ELR (cell line): ENCODE measurements at regions not wholly inside any gene's neighbourhood (a gene's known extent, or its start where the extent isn't known, plus 50 kb on each side); places are given as distances from the start of the nearest gene placed in this dataset.

Source experiments
- DNase-seq: peaks from one replicate; pipeline ENCODE4 v3.0.0-alpha.2; 2015; ENCODE audit warnings: low read depth

- DNase-seq, result no peak
Observed at GRCh38 chr21:38741092-38741949, 64.4 kb upstream of the ETS2 start.

GRCh38 chr21:38741950-38742256 is 63.8 kb upstream of the ETS2 start:
- no peak for DNase-seq

- no peak for DNase-seq
Observed at GRCh38 chr21:38742580-38743260, 63.0 kb upstream of the ETS2 start.

DNA sequence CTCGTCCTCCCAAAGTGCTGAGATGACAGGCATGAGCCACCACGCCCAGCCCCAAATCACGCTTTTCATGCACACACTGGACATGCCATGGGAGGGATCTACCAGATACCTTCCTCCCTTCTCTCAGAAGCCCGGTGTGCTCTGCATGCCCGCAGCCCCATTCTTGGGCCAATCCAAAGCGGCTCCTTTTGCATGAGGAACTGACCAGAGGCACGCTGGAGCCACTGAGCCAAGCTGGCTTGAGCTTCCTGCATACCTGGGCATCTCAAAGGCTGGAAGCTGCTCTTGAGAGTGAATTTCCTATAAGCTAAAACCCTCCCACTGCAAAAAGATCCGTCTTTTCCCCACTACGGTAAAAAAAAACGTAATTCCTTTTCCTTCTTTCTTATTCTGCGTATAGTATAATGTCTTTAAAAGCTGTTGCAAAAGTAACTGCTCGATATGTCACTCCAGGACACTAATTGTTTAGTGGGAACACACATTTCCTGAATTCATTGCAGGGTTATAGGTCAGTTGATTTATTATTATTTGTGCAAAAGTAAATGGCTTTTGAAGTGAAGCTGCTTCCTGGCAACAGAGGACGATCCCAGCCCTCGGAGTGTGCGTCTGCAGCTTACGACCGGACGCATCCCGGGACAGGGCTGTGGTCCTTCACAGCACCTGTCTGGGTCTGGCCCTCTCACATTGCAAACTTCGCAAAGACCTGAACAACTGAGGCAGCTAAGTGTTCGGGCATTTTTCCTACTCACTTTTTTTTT is 61.8 kb upstream of the ETS2 start:
- no peak for DNase-seq

DNA sequence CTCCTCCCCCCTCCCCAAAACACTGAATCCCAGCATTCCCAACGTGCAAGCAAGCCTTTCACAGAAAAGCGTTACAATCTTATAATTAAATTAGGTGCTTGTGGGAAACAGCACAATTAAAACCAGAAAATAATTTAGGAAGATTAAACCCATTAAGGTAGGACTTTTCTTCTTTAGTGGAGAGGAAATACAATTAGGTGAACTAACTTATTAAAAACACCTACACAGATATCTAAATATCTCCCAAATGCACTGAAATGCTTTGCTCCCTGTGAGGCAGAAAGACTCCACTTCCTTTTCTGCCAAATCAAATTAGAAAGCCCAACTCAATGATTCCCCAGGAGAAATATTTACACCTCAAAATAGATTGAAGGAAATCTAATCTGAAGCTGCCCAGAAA is 60.9 kb upstream of the ETS2 start:
- no peak for DNase-seq

- no peak for DNase-seq
Observed at GRCh38 chr21:38747810-38748209, 57.9 kb upstream of the ETS2 start.

- no peak for DNase-seq
Observed at GRCh38 chr21:38751379-38752050, 54.2 kb upstream of the ETS2 start.

DNA sequence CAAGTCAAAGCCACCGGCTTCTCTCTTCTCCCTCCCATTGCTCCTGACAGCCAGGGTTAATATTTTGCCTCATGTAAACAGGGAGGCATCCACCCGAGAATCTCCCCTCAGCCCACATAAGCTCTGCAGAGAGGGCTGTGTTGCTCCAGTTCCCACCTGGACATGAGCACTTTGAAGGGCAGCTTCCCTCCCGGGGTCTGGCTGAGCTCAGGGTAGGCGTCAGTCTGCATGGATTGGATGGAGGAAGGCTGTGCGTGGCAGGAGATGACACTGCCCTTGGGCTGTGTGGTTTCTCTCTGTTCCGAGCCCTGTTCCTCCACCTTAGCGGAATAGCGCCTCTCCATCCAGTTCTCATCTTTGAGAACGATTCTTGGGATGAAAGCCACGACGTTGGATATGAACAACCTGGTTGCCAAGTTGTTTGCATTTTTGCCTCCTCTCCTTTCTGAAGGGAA is 53.7 kb upstream of the ETS2 start:
- no peak for DNase-seq

DNA sequence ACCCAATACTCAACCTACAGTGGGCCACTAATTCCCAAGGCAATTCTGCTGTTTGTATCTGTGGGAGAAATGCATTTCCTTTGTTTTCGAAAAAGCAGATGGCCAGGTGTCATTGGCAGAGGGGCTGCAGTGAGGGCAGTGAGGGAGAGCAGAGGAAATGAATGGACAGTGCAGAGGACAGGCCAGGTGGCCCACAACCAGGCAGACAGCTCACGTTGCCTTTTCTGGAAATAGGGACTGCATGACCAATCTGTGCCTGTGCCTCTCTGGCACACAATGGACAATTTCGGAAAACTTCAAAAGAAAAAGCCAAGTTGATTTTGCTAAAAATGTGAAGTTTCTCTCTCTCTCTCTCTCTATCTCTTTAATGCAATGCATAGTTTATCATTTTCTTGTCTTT is 52.6 kb upstream of the ETS2 start:
- DNase-seq, result no peak

DNA sequence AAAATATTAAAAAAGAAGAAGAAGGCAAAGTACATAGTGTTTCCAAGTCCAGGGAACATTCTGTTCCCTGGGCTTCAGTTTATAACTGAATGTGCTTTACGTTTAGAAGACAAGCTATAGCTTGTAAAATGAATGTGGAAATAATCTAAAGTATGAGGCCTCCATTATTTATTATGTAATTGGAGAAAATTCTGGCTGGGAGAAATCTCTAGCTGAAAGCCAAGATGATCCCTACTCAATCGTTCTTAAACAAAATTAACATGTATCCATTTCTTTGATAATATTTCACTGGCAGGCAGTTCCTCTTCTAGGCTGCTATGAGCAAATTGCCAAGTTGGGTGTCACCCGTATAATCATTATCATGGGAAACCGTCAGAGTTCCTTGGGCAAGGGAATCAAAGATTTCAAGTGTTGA is 52.2 kb upstream of the ETS2 start:
- no peak for DNase-seq
